Activated CD4-positive, alpha-beta T cell treated with anti-CD3 and anti-CD28 coated beads, Interleukin-2, Interleukin-6, amounts not matched to agents 100 ng/mL and 50 ng/mL, durations not matched to agents 16 hours and 8 hours (primary cell): ENCODE measurements at regions not wholly inside any gene's neighbourhood (a gene's known extent, or its start where the extent isn't known, plus 50 kb on each side); places are given as distances from the start of the nearest gene placed in this dataset.
"Not testable (repeated sequence)": the region's sequence is repeated elsewhere in the genome, so short reads cannot be mapped to it uniquely, and the experiment has no call there.

ENCODE experiments used
- DNase-seq: peaks from one replicate; pipeline ENCODE4 v3.0.0-alpha.2; 2020

DNA sequence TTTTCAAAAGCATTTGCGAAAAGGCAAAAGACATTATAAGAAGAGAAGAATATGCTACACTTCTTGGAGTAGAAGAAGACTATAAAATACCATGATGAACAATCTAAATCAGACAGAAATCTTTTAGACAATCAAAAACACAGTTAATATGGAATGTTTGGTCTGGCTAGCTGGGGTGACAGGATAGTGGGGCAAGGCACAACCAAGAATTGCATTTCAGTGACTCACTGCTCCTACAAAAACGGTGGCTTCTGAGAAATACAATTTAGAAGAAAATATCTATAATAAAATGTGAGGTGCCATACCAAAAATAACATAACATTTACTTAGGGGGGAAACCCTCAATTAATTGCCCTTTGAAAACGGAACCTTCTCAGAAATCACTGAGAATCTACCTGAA lies 363.4 kb downstream of the NPR3 start:
- DNase-seq = no peak

- no peak for DNase-seq
These were observed 364.6 kb downstream of the NPR3 start for GRCh38 chr5:33075731-33076130.

DNA sequence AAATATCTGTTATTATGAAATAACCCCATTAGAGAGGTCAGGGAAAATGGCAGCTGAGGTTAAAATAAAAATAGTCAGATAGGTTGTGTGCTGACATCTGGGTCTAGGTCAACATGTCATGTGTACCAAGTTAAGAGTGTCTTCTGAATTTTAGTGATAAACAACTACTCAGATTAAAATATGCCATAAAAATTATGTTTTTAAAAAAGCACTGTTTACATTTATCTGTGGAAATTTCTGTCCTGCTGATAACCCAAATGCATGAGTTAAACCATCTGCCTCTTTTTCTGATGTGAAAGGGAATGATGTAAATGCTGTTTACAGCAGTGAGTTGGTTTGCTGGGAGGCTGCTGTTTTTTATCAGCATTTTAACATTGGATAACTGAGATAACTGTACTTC lies 361.2 kb upstream of the TARS1 start:
- no peak for DNase-seq

- no peak for DNase-seq
These were observed 360.5 kb upstream of the TARS1 start for GRCh38 chr5:33080287-33080686.

GRCh38 chr5:33088176-33088575 lies 352.6 kb upstream of the TARS1 start:
- no peak for DNase-seq

- DNase-seq = no peak
These were observed 349.0 kb upstream of the TARS1 start for GRCh38 chr5:33091571-33092363.

DNA sequence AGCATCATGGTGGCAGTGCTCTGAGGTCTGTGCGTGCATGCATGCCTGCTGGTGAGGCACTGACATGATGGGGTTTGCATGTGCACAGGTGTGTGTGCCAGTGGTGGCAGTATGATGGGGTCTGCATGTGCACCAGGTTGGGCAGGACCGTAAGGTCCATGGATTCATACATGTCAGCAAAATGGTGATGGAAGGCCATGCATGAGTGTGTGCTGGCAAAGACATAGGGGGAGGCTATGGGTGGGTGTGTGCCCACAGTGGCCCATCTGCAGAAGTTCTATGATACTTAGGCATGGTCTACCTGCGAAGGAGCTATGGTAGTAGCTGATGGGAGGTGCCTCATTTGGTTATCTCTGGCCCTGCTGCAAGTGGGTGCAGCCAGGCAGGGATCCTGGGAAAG lies 348.0 kb upstream of the TARS1 start:
- DNase-seq = no peak

GRCh38 chr5:33102551-33102950 lies 338.2 kb upstream of the TARS1 start:
- no peak for DNase-seq

- no peak for DNase-seq
These were observed 335.2 kb upstream of the TARS1 start for GRCh38 chr5:33105521-33105941.

- not testable (repeated sequence) for DNase-seq
These were observed 330.3 kb upstream of the TARS1 start for GRCh38 chr5:33110496-33110895.

GRCh38 chr5:33114361-33114760 lies 326.4 kb upstream of the TARS1 start:
- DNase-seq = no peak

DNA sequence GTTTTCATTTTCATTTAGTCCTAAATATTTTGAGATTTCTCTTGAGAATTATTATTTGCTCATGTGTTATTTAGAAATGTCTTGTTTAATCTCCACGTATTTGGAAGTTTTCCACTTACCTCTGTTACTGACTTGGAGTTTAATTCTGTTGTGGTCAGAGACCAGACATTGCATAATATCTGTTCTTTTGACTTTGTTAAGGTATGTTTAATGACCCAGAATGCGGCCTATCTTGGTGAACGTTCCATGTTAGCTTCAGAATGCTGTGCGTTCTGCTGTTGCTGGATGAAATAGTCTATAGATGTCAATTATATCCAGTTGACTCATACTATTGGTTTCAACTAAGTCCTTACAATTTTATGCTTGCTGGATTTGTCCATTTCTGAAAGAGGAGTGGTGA lies 325.3 kb upstream of the TARS1 start:
- no peak for DNase-seq

DNA sequence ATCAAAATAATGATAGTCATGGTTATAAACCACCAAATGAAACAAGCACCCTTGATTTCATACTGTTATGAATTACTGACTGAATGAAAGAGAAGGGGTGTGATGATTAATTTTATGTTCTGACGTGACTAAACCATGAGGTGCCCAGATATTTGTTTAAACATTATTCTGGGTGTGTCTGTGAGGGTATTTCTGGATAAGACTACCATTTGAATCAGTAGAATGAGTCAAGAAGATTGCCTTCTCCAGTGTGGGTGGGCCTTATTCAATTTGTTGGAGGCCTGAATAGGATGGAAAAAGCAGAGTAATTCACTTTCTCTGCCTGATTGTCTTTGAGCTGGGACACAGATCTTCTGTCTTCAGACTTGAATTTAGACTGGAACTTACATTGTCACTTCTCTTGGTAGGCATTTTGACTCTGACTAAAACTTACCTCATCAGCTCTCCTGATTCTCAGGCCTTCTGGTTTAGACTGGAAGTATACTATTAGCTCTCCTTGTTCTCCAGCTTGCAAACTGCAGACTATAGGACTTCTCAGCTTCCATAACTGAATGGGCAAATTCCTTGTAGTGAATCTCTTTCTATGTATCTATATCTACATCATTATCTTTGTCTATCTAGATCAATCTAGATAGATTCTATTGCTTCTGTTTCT lies 321.9 kb upstream of the TARS1 start:
- no peak for DNase-seq

DNA sequence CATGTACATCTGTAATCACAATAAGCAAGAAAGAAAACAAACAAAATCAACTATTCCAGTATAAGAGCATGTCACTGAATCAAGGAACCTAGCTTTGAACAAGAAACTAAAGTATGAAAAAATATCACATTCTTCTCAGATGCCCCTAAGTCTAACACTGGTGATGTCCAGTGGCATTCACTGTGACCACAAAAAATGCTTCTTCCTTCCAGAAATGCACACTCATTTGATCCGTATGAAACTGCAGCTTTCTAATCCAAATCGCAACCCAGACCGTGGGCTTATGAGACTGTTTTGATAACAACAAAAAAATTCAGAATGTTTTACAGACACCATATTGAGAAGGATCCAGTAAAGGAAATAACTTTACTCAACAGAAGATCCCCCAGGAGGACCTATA lies 320.1 kb upstream of the TARS1 start:
- no peak for DNase-seq

- no peak for DNase-seq
These were observed 311.5 kb upstream of the TARS1 start for GRCh38 chr5:33129309-33129708.

DNA sequence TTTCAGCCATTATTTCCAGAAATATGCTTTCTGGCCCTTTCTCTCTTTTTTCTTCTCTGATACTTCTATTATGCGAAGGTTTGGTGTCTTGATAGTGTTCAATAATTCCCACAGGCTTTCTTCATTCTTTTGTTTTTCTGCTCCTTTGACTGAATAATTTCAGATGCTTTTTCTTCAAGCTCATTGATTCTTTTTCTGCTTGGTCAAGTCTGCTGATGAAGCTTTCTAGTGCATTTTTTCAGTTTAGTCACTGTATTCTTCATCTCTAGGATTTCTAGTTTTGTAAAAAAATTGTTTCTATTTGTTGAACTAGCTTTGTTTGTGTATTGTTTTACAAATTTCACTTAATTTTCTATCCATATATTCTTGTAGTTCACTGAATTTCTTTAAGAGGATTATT lies 304.0 kb upstream of the TARS1 start:
- no peak for DNase-seq

DNA sequence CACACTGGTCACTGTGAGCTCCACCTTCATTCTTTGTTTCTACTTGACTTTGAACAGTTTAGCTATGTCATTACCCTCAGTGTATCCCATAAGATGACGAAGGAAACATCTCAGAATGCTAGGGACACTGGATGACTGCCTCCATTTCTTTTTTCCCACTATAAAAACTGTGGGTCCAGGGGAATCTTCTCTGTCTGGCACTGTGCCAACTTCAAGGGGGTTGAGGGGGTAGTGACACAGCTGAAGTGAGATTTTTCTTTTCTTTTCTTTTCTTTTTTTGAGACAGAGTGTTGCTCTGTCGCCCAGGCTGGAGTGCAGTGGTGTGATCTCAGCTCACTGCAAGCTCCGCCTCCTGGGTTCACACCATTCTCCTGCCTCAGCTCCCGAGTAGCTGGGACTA lies 302.6 kb upstream of the TARS1 start:
- not testable (repeated sequence) for DNase-seq

DNA sequence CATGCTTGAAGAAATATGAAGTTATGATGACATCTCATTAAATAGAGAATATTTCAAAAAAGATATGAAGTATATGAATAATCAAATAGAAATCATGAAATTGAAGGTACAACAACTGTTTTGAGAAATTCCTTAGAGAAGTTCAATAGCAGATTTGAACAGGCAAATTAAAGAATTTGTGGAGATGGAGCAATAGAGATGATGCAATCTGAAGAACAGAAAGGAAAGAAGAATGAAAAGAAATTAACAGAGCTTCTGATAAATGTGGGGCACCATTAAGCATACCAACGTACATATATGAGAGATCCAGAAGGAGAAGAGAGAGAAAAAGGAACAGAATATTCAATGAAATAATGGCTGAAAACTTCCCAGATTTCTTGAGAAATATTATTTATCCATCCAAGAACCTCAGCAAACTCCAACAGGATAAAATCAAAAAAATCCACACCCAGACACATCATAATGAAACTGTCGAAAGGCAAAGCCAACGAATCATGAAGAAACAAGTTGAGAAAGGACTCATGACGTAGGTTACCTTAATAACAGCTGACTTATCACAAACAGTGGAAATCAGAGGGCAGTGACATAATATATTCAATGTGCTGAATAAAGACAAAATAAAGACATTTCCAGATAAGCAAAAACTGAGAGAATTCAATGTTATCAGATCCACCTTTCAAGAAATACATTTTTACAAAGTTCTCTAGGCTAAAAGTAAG lies 297.2 kb upstream of the TARS1 start:
- no peak for DNase-seq

- no peak for DNase-seq
These were observed 293.9 kb upstream of the TARS1 start for GRCh38 chr5:33146881-33147280.

- no peak for DNase-seq
These were observed 292.7 kb upstream of the TARS1 start for GRCh38 chr5:33148076-33148513.

DNA sequence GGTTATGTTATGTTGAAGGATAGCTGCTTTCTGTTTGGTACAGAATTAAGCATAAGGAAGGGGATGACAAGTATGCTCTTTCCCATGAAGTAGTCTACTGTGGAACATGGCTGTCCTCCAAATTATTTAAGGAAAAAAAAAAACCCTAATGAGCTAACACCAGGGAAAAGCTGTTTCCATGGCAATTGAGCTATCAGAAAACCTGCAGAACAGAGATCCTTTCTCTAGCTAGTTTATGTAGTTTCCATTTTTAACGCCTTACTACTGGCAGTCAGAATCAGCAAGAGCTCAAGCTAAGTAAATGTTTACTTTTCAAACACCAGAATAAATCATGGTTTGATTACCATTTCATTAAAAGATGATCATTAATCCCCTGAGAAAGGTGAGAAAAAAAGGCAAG lies 287.4 kb upstream of the TARS1 start:
- DNase-seq = no peak

DNA sequence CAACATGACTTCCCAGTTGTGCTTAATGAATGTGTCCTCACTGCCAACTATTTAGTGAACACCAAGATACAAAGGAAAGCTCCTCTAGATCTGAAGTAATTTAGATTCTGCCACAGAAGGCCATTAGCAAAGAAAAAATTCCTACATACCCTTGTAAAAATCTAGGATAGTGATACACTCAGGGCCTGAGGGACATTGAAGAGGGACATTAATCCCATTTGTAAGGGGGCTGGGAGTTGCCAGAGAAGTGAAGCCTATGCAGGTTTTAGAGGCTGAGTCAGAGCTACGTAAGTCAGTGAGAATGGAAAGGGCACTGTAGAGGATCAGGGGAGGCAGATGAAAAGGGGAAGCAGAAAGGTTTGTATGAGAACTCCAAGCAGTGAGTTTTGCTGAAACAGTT lies 286.9 kb upstream of the TARS1 start:
- DNase-seq = no peak

DNA sequence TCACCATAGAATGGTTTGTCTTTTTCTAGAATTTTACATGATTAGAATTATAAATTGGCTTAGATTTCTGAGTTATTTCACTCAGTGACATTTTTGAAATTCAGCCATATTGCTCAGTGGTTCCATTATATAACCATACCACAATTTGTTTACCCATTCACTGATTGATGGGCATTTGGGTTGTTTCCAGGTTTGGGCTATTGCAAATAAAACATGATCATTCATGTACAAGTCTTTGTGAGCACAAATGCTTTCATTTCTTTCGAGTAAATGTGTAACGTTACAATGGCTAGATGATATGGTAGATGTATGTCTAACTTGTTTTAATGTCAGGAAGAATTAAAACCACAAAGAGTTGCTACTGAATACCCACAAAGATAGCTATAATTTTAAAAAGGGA lies 279.9 kb upstream of the TARS1 start:
- DNase-seq = no peak

GRCh38 chr5:33161421-33161820 lies 279.3 kb upstream of the TARS1 start:
- no peak for DNase-seq
